Panc1 (cell line): ENCODE measurements at regions not wholly inside any gene's neighbourhood (a gene's known extent, or its start where the extent isn't known, plus 50 kb on each side); places are given as distances from the start of the nearest gene placed in this dataset.
"Not testable (repeated sequence)": the region's sequence is repeated elsewhere in the genome, so short reads cannot be mapped to it uniquely, and the experiment has no call there.

Experiments
- POLR2AphosphoS5 ChIP-seq: IDR thresholded peaks from 2 replicates; pipeline ENCODE4 v1.6.1; 2012; ENCODE audit warnings: mild to moderate bottlenecking, low read depth, low read length, moderate library complexity
- TF ChIP-seq, protein P1 (sequence below): fragments of 450-650 bp; IDR thresholded peaks from 2 replicates; pipeline ENCODE4 v1.5.1; 2017; ENCODE audit warnings: mild to moderate bottlenecking

DNA sequence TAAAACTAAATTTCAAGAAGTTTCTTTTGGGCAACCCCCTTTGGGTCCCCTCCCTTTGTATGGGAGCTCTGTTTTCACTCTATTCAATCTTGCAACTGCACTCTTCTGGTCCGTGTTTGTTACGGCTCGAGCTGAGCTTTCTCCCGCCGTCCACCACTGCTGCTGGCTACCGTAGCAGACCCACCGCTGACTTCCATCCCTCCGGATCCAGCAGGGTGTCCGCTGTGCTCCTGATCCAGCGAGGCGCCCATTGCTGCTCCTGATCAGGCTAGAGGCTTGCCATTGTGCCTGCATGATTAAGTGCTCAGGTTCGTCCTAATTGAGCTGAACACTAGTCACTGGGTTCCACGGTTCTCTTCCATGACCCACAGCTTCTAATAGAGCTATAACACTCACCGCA is 64.9 kb upstream of the ARSJ start:
- not testable (repeated sequence) for TF ChIP-seq POLR2AphosphoS5
- TF ChIP-seq, protein P1, sequence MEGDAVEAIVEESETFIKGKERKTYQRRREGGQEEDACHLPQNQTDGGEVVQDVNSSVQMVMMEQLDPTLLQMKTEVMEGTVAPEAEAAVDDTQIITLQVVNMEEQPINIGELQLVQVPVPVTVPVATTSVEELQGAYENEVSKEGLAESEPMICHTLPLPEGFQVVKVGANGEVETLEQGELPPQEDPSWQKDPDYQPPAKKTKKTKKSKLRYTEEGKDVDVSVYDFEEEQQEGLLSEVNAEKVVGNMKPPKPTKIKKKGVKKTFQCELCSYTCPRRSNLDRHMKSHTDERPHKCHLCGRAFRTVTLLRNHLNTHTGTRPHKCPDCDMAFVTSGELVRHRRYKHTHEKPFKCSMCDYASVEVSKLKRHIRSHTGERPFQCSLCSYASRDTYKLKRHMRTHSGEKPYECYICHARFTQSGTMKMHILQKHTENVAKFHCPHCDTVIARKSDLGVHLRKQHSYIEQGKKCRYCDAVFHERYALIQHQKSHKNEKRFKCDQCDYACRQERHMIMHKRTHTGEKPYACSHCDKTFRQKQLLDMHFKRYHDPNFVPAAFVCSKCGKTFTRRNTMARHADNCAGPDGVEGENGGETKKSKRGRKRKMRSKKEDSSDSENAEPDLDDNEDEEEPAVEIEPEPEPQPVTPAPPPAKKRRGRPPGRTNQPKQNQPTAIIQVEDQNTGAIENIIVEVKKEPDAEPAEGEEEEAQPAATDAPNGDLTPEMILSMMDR: not testable (repeated sequence)
